ENCODE measurements at regions not wholly inside any gene's neighbourhood (a gene's known extent, or its start where the extent isn't known, plus 50 kb on each side); places are given as distances from the start of the nearest gene placed in this dataset.

GRCh38 chr1:214229736-214230135 is 51.2 kb upstream of the SMYD2 start:
- no peak for TF ChIP-seq TCF7L2 (IDR thresholded peaks at IDR 0.05; ENCODE audit: low read depth, low read length)
- TF ChIP-seq CTCF (IDR thresholded peaks at IDR 0.05): no peak
- TF ChIP-seq POLR2AphosphoS5 (IDR thresholded peaks at IDR 0.05; ENCODE audit: low read depth, low read length): no peak
- TF ChIP-seq REST (IDR thresholded peaks at IDR 0.05; ENCODE audit: insufficient read depth in 1 of 2, low read depth in 2 of 2, low read length in 1 of 2): no peak
- TF ChIP-seq SIN3A (IDR thresholded peaks at IDR 0.05; ENCODE audit: borderline replicate concordance, insufficient read depth, low read depth, low read length): no peak
- intact Hi-C loops (cut with micrococcal nuclease; ENCODE audit: unreplicated experiment): no loop called here
- CTCF ChIA-PET: no interaction called here
- Histone ChIP-seq H3K27ac (ENCODE audit: low read length) (no peak overlapping the region), H3K36me3 (ENCODE audit: control insufficient read depth, insufficient read depth, low read length) (no peaks in the 10 kb centered on the region), H3K4me1 (ENCODE audit: control insufficient read depth, insufficient read depth, low read length) (no peaks in the 10 kb centered on the region), H3K27me3 (ENCODE audit: control insufficient read depth, insufficient read depth, low read length) (peaks cover 14% of the 10 kb centered on the region), H3K9me3 (ENCODE audit: control insufficient read depth, insufficient read depth, low read depth, low read length) (no peaks in the 10 kb centered on the region), H3K4me3 (ENCODE audit: low read depth in 2 of 2, low read length in 2 of 2) (no peak overlapping the region)
- DNase-seq (ENCODE audit: low read depth, low spot score) (no peak), ATAC-seq (no peak)
- POLR2A ChIA-PET: no interaction called here
- in situ Hi-C loops (cut with HindIII; ENCODE audit: low pct_unique_long_range_greater_than_20kb, low sequenced_read_pairs): no loop called here
- BruUV-seq (replicated peaks): no TSS peak
